ENCODE measurements at regions not wholly inside any gene's neighbourhood (a gene's known extent, or its start where the extent isn't known, plus 50 kb on each side); places are given as distances from the start of the nearest gene placed in this dataset.

GRCh38 chr1:98057236-98057910 is 136.5 kb upstream of the DPYD start:
- TF ChIP-seq CTCF (IDR thresholded peaks at IDR 0.05), result no peak
- no peak for TF ChIP-seq EZH2 (IDR thresholded peaks at IDR 0.05)
- no peak for TF ChIP-seq EZH2phosphoT487 (IDR thresholded peaks at IDR 0.05)

All from neural progenitor cell (in vitro differentiated cells).